ENCODE measurements at regions not wholly inside any gene's neighbourhood (a gene's known extent, or its start where the extent isn't known, plus 50 kb on each side); places are given as distances from the start of the nearest gene placed in this dataset.

DNA sequence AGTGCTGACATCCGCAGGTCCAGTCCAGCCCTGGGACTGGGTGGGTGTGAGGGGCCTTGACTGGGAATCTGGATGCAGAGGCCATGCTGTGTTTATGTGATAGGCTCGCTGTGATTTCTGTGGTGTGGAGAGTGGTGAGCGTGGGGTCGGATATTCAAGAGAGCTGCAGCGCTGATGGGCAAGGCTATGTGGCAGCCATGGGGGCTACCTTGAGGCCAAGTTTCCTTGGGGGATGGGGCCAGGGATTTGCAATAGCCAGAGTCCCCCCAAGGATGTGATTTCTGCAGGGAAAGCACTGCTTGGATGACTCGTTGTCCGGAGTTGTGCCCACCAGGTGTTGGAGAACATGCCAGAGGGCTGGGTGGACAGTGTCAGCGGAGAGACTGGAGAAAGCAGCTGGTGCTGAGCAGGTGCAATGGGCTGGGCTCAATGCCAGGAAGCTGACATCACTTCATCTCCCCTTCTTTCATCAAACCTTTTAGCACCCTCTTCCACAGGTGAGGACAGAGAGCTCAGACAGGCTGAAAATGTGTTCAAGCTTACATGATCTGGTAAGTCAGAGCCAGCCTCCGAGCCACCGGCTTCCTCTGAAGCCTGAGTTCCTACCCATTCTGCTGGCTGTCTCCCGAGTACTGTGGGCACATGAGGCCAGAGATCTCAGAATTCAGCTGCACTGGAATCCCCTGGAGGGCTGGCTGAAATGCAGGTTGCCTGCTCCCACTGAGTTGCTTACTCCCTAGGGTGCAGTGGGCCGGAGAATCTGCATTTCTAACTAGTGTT is 132.9 kb downstream of the RHOU start:
- Histone ChIP-seq H3K27ac (no peak overlapping the region), H4K20me1 (ENCODE audit: insufficient read depth) (no peaks in the 10 kb centered on the region), H2AFZ (ENCODE audit: low read depth) (no peak overlapping the region), H3K27me3 (ENCODE audit: insufficient read depth, low read depth) (no peaks in the 10 kb centered on the region), H3K4me1 (ENCODE audit: low read depth, poor library complexity, severe bottlenecking) (no peaks in the 10 kb centered on the region), H3K9ac (no peak overlapping the region), H3K4me2 (no peak overlapping the region), H3K36me3 (ENCODE audit: insufficient read depth) (no peaks in the 10 kb centered on the region), H3K79me2 (ENCODE audit: insufficient read depth, low read depth) (no peaks in the 10 kb centered on the region), H3K4me3 (IDR thresholded peaks at IDR 0.05; ENCODE audit: insufficient read depth, low read depth, low read length) (no peak overlapping the region)
- TF ChIP-seq CTCF (conservative IDR thresholded peaks at IDR 0.05; ENCODE audit: low read depth, low read length), result no peak

GRCh38 chr1:228868731-228869024 is 133.4 kb downstream of the RHOU start:
- no peak for TF ChIP-seq CTCF (conservative IDR thresholded peaks at IDR 0.05; ENCODE audit: low read depth, low read length)

GRCh38 chr1:228869312-228869824 is 134.1 kb downstream of the RHOU start:
- Histone ChIP-seq H3K27ac (no peak overlapping the region), H3K79me2 (ENCODE audit: insufficient read depth, low read depth) (no peaks in the 10 kb centered on the region), H3K27me3 (ENCODE audit: insufficient read depth, low read depth) (no peaks in the 10 kb centered on the region)

More at GRCh38 chr1:228868731-228869024, 133.4 kb downstream of the RHOU start:
- Histone ChIP-seq H3K36me3 (ENCODE audit: insufficient read depth) (no peaks in the 10 kb centered on the region), H2AFZ (ENCODE audit: low read depth) (no peak overlapping the region), H3K4me2 (no peak overlapping the region), H3K4me1 (ENCODE audit: low read depth, poor library complexity, severe bottlenecking) (no peaks in the 10 kb centered on the region), H3K27me3 (ENCODE audit: insufficient read depth, low read depth) (no peaks in the 10 kb centered on the region), H3K79me2 (ENCODE audit: insufficient read depth, low read depth) (no peaks in the 10 kb centered on the region), H3K9ac (no peak overlapping the region), H4K20me1 (ENCODE audit: insufficient read depth) (no peaks in the 10 kb centered on the region), H3K4me3 (IDR thresholded peaks at IDR 0.05; ENCODE audit: insufficient read depth, low read depth, low read length) (no peak overlapping the region), H3K27ac (no peak overlapping the region)

DNA sequence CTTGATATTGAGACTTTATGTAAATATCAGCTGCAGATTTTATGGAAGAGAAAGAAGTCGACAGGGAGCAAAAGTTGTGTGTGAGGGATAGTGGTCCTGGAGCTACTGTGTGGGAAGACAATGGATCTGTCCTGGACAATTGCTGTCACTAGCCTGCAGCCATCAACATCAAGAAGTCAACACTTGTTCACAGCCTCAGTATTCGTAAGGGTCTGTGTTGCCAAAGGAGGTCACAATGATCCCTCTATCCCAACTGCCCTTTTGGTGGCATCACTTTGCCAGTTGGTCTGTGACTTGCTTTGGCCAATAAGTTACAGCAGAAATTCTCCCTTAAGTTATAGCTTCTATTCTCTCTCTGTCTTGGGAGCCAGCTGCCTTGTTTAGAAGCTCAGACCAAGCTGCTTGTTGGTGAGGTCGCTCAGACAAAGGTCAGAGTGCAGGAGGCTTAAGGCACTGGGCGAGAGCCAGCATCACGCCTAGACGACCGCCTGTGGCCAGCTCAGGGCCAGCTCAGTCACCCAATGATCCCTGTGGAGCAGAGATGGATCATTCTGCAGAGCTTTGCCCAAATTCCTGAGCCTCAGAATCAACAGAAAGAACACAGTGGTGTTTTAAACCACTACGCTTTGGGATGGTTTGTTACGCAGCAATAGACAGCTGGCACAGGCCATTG is 134.9 kb downstream of the RHOU start:
- Histone ChIP-seq H3K9ac (no peak overlapping the region), H3K4me2 (no peak overlapping the region), H3K27ac (no peak overlapping the region), H3K79me2 (ENCODE audit: insufficient read depth, low read depth) (no peaks in the 10 kb centered on the region), H3K4me3 (IDR thresholded peaks at IDR 0.05; ENCODE audit: insufficient read depth, low read depth, low read length) (no peak overlapping the region), H3K27me3 (ENCODE audit: insufficient read depth, low read depth) (no peaks in the 10 kb centered on the region), H3K4me1 (ENCODE audit: low read depth, poor library complexity, severe bottlenecking) (no peaks in the 10 kb centered on the region), H4K20me1 (ENCODE audit: insufficient read depth) (no peaks in the 10 kb centered on the region), H3K36me3 (ENCODE audit: insufficient read depth) (no peaks in the 10 kb centered on the region), H2AFZ (ENCODE audit: low read depth) (no peak overlapping the region)
- TF ChIP-seq CTCF (conservative IDR thresholded peaks at IDR 0.05; ENCODE audit: low read depth, low read length), result no peak

More at GRCh38 chr1:228869312-228869824, 134.1 kb downstream of the RHOU start:
- no peak for TF ChIP-seq CTCF (conservative IDR thresholded peaks at IDR 0.05; ENCODE audit: low read depth, low read length)
- H3K4me2 ChIP-seq, result no peak overlapping the region
- no peak overlapping the region for H3K4me3 ChIP-seq (IDR thresholded peaks at IDR 0.05; ENCODE audit: insufficient read depth, low read depth, low read length)
- no peaks in the 10 kb centered on the region for H3K36me3 ChIP-seq (ENCODE audit: insufficient read depth)
- H3K4me1 ChIP-seq (ENCODE audit: low read depth, poor library complexity, severe bottlenecking), result no peaks in the 10 kb centered on the region
- no peak overlapping the region for H3K9ac ChIP-seq
- no peak overlapping the region for H2AFZ ChIP-seq (ENCODE audit: low read depth)
- H4K20me1 ChIP-seq (ENCODE audit: insufficient read depth), result no peaks in the 10 kb centered on the region
